Hepatocyte (in vitro differentiated cells): ENCODE measurements at regions not wholly inside any gene's neighbourhood (a gene's known extent, or its start where the extent isn't known, plus 50 kb on each side); places are given as distances from the start of the nearest gene placed in this dataset.
"Not testable (repeated sequence)": the region's sequence is repeated elsewhere in the genome, so short reads cannot be mapped to it uniquely, and the experiment has no call there.

Source experiments
- DNase-seq: peaks from one replicate; pipeline ENCODE4 v3.0.0-alpha.2; 2016; ENCODE audit warnings: low spot score
- H2AFZ ChIP-seq: fragments of 200-600 bp; sonication (generic); 2 replicates; pipeline ENCODE4 v1.6.0; 2016; ENCODE audit warnings: antibody characterized with exemption, mild to moderate bottlenecking
- H3K27ac ChIP-seq: fragments of 200-600 bp; sonication (generic); 2 replicates; pipeline ENCODE4 v1.5.1; 2016; ENCODE audit warnings: mild to moderate bottlenecking
- H3K27me3 ChIP-seq: fragments of 200-600 bp; sonication (generic); 2 replicates; pipeline ENCODE4 v1.6.1; 2016
- H3K36me3 ChIP-seq: fragments of 200-600 bp; sonication (generic); replicated peaks from 2 replicates; pipeline ENCODE4 v1.5.1; 2016; ENCODE audit warnings: low read depth; ENCODE audit not compliant: insufficient read depth
- H3K4me1 ChIP-seq: fragments of 200-600 bp; sonication (generic); 2 replicates; pipeline ENCODE4 v1.5.1; 2016; ENCODE audit warnings: mild to moderate bottlenecking, moderate library complexity; ENCODE audit not compliant: insufficient read depth
- H3K4me2 ChIP-seq: fragments of 200-600 bp; sonication (generic); 2 replicates; pipeline ENCODE4 v1.6.0; 2016
- H3K4me3 ChIP-seq: fragments of 200-600 bp; sonication (generic); 2 replicates; pipeline ENCODE4 v1.5.1; 2016; ENCODE audit warnings: mild to moderate bottlenecking
- H3K79me2 ChIP-seq: fragments of 200-600 bp; sonication (generic); 2 replicates; pipeline ENCODE4 v1.6.0; 2017; ENCODE audit warnings: mild to moderate bottlenecking
- H3K9me2 ChIP-seq: fragments of 200-600 bp; sonication (generic); replicated peaks from 2 replicates; pipeline ENCODE4 v1.6.0; 2017; ENCODE audit warnings: mild to moderate bottlenecking; ENCODE audit not compliant: insufficient read depth
- H3K9me3 ChIP-seq: fragments of 200-600 bp; sonication (generic); 2 replicates; pipeline ENCODE4 v1.5.1; 2016; ENCODE audit warnings: low read depth, mild to moderate bottlenecking
- H4K20me1 ChIP-seq: fragments of 200-600 bp; sonication (generic); 2 replicates; pipeline ENCODE4 v1.6.0; 2016; ENCODE audit warnings: mild to moderate bottlenecking; ENCODE audit not compliant: insufficient read depth, poor library complexity, severe bottlenecking
- EZH2 ChIP-seq: fragments of 200-600 bp; sonication (generic); IDR thresholded peaks from 2 replicates; pipeline ENCODE4 v1.6.1; 2016; ENCODE audit warnings: antibody characterized with exemption, mild to moderate bottlenecking, borderline replicate concordance
- EZH2phosphoT487 ChIP-seq: fragments of 200-600 bp; sonication (generic); IDR thresholded peaks from one replicate; pipeline ENCODE4 v1.6.1; 2018; ENCODE audit warnings: antibody characterized with exemption, mild to moderate bottlenecking, low read depth, moderate library complexity; ENCODE audit not compliant: unreplicated experiment, severe bottlenecking
- WGBS: methylation state at CpG from one replicate; pipeline ENCODE4 v1.1.6; 2016; ENCODE audit warnings: low lambda C conversion rate; ENCODE audit errors: missing lambda C conversion rate; 5-methylcytosine and 5-hydroxymethylcytosine counted together
- TF ChIP-seq, protein P1 (sequence below): fragments of 200-600 bp; sonication (generic); IDR thresholded peaks from 2 replicates; pipeline ENCODE4 v1.5.1; 2016; ENCODE audit warnings: antibody characterized with exemption, mild to moderate bottlenecking; ENCODE audit not compliant: poor library complexity

DNA sequence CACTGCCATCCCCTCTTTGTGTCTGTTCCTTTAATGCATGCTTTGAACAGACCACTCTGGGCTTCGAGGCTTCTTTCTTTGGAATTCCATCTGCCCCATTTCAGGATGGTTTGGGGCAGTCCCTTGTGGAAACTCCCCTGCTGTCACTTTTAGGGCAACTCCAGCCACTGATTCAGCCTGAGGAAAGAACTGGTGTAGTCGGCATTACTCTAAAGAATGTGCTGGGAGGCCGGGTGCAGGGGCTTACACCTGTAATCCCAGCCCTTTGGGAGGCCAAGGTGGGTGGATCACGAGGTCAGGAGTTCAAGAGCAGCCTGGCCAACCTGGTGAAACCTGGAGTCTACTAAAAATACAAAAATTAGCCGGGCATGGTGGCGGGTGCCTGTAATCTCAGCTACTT, 358.1 kb upstream of the NUPR2 start:
- H3K79me2 ChIP-seq = no peaks in the 10 kb centered on the region
- H3K36me3 ChIP-seq = no peaks in the 10 kb centered on the region
- TF ChIP-seq, protein P1, sequence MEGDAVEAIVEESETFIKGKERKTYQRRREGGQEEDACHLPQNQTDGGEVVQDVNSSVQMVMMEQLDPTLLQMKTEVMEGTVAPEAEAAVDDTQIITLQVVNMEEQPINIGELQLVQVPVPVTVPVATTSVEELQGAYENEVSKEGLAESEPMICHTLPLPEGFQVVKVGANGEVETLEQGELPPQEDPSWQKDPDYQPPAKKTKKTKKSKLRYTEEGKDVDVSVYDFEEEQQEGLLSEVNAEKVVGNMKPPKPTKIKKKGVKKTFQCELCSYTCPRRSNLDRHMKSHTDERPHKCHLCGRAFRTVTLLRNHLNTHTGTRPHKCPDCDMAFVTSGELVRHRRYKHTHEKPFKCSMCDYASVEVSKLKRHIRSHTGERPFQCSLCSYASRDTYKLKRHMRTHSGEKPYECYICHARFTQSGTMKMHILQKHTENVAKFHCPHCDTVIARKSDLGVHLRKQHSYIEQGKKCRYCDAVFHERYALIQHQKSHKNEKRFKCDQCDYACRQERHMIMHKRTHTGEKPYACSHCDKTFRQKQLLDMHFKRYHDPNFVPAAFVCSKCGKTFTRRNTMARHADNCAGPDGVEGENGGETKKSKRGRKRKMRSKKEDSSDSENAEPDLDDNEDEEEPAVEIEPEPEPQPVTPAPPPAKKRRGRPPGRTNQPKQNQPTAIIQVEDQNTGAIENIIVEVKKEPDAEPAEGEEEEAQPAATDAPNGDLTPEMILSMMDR = no peak
- TF ChIP-seq EZH2 (no peak), EZH2phosphoT487 (no peak)
- peaks cover 7% of the 10 kb centered on the region for H3K9me3 ChIP-seq
- H3K27ac ChIP-seq = no peak overlapping the region
- no peaks in the 10 kb centered on the region for H3K4me1 ChIP-seq
- DNase-seq = no peak
- no peak overlapping the region for H3K4me2 ChIP-seq
- no peaks in the 10 kb centered on the region for H3K27me3 ChIP-seq
- H2AFZ ChIP-seq = no peak overlapping the region
- no peaks in the 10 kb centered on the region for H3K9me2 ChIP-seq
- 52% methylated on average over 6 of the region's 6 CpGs for WGBS
- H3K4me3 ChIP-seq = no peak overlapping the region
- H4K20me1 ChIP-seq = no peaks in the 10 kb centered on the region

DNA sequence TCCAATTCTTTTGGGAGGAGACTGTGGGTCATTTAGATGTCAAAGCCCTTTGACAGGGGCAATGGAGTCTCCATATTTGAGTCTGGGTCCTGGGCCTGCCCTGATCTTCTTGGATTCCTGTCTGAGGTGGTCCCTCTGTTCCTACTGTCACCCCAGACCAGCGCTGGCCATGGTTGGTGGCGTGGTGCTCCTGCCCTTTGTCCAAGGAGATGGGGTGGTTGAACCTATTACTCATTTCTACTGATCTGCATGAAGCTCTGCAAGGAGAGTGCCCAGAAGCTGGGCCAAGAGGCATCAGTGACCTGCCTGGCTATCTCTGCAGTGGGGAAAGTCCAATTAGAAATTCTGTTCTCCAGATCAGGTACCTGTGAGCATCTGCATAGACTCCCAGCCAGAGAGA, 355.6 kb upstream of the NUPR2 start:
- Histone ChIP-seq H3K27ac (no peak overlapping the region), H3K27me3 (no peaks in the 10 kb centered on the region), H3K4me2 (no peak overlapping the region), H3K9me2 (no peaks in the 10 kb centered on the region), H3K36me3 (no peaks in the 10 kb centered on the region), H3K4me3 (no peak overlapping the region), H3K4me1 (no peaks in the 10 kb centered on the region), H4K20me1 (no peaks in the 10 kb centered on the region), H3K9me3 (peaks cover 28% of the 10 kb centered on the region), H3K79me2 (no peaks in the 10 kb centered on the region), H2AFZ (no peak overlapping the region)
- no peak for TF ChIP-seq EZH2
- TF ChIP-seq EZH2phosphoT487 = no peak
- TF ChIP-seq, protein P1 = no peak
- WGBS = 38% methylated on average over 2 of the region's 2 CpGs
- DNase-seq = no peak

DNA sequence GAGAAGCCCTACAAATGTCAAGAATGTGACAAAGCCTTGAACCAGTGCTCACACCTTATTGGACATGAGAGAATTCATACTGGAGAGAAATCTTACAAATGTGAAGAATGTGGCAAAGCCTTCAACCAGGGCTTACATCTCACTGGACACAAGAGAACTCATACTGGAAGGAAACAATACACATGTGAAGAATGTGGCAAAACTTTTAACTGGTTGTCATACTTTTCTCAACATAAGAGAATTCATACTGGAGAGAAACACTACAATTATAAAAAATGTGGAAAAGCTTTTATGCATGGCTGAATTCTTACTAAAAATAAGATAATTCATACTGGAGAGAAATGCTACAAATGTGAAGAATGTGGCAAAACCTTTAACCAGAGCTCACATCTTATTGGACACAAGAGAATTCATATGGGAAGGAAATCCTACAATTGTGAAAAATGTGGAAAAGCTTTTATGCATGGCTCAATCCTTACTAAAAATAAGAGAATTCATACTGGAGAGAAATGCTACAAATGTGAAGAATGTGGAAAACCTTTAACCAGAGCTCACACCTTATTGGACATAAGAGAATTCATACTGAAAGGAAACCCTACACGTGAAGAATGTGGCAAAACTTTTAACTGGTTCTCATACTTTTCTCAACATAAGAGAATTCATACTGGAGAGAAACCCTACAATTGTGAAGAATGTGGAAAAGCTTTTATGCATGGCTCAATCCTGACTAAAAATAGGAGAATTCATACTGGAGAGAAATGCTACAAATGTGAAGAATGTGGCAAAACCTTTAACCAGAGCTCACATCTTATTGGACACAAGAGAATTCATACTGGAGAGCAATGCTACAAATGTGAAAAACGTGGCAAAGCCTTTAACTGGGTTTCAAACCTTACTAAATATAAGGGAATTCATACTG, 350.6 kb upstream of the NUPR2 start:
- not testable (repeated sequence) for H3K4me1 ChIP-seq, H2AFZ ChIP-seq, H3K4me3 ChIP-seq, DNase-seq, H4K20me1 ChIP-seq, H3K27ac ChIP-seq, H3K36me3 ChIP-seq, H3K79me2 ChIP-seq, H3K27me3 ChIP-seq, H3K9me2 ChIP-seq, H3K4me2 ChIP-seq
- peaks cover 58% of the 10 kb centered on the region for H3K9me3 ChIP-seq
- 25% methylated on average over 2 of the region's 2 CpGs for WGBS

DNA sequence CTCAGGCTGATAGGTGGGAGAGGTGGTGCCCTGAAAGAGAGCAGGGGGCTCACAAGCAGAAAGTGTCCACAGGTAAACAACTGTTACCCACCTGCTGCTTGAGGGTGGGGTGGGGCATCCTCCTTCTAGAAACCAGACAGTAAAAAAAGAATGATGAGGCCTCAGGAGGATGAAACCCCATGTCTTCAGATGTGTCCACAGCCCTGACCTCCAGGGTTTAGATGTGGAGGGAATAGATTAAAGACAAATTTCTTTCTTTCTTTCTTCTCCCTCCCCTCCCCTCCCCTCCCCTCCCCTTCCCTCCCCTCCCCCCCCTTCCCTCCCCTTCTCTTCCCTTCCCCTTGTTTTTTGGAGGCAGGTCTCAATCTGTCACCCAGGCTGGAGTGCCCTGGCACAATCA, 333.5 kb upstream of the NUPR2 start:
- Histone ChIP-seq H3K27ac (no peak overlapping the region), H3K4me2 (no peak overlapping the region), H3K9me2 (no peaks in the 10 kb centered on the region), H3K4me1 (no peaks in the 10 kb centered on the region), H2AFZ (no peak overlapping the region), H3K36me3 (no peaks in the 10 kb centered on the region), H3K27me3 (no peaks in the 10 kb centered on the region), H3K4me3 (no peak overlapping the region), H3K79me2 (no peaks in the 10 kb centered on the region), H4K20me1 (no peaks in the 10 kb centered on the region), H3K9me3 (no peaks in the 10 kb centered on the region)
- TF ChIP-seq EZH2 (no peak), EZH2phosphoT487 (no peak)
- TF ChIP-seq, protein P1 = no peak
- DNase-seq = no peak
